ENCODE measurements at regions not wholly inside any gene's neighbourhood (a gene's known extent, or its start where the extent isn't known, plus 50 kb on each side); places are given as distances from the start of the nearest gene placed in this dataset.

DNA sequence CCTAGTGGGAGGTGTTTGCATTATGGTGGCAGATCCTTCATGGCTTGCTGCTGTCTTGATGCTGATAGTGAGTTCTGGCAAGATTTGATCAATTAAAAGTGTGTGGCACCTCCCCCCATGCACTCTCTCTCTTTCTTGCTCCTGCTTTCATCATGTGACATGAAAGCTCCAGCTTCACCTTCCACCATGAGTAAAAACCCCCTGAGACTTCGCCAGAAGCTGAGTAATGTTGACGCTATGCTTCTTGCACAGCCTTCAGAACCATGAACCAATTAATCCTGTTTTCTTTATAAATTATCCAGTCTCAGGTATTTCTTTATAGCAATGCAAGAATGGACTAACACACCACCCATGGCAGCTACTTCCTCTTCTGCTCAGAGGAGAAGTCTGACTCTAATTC, 2181.4 kb upstream of the PIK3C3 start:
- Histone ChIP-seq H3K27me3 (replicated peaks in 1 of 7) (no peaks in the 10 kb centered on the region), H3K9me3 (no peaks in the 10 kb centered on the region), H3K36me3 (no peaks in the 10 kb centered on the region), H3K4me3 (no peak overlapping the region), H3K27ac (no peak overlapping the region), H3K4me1 (no peaks in the 10 kb centered on the region)
- intact Hi-C loops (cut with DNase I; ENCODE audit: low total_unique reads), result no loop called here
- TF ChIP-seq, protein P1, sequence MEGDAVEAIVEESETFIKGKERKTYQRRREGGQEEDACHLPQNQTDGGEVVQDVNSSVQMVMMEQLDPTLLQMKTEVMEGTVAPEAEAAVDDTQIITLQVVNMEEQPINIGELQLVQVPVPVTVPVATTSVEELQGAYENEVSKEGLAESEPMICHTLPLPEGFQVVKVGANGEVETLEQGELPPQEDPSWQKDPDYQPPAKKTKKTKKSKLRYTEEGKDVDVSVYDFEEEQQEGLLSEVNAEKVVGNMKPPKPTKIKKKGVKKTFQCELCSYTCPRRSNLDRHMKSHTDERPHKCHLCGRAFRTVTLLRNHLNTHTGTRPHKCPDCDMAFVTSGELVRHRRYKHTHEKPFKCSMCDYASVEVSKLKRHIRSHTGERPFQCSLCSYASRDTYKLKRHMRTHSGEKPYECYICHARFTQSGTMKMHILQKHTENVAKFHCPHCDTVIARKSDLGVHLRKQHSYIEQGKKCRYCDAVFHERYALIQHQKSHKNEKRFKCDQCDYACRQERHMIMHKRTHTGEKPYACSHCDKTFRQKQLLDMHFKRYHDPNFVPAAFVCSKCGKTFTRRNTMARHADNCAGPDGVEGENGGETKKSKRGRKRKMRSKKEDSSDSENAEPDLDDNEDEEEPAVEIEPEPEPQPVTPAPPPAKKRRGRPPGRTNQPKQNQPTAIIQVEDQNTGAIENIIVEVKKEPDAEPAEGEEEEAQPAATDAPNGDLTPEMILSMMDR (IDR thresholded peaks at IDR 0.05 in 8 of 11, conservative IDR thresholded peaks at IDR 0.05 in 3 of 11), result no peak
- TF ChIP-seq POLR2A (IDR thresholded peaks at IDR 0.05), result no peak
- TF ChIP-seq POLR2AphosphoS5 (IDR thresholded peaks at IDR 0.05), result no peak
- DNase-seq, result no peak
- 90 to 98% (median 98%) methylated on average over 2 of the region's 2 CpGs for WGBS, 5 donors

DNA sequence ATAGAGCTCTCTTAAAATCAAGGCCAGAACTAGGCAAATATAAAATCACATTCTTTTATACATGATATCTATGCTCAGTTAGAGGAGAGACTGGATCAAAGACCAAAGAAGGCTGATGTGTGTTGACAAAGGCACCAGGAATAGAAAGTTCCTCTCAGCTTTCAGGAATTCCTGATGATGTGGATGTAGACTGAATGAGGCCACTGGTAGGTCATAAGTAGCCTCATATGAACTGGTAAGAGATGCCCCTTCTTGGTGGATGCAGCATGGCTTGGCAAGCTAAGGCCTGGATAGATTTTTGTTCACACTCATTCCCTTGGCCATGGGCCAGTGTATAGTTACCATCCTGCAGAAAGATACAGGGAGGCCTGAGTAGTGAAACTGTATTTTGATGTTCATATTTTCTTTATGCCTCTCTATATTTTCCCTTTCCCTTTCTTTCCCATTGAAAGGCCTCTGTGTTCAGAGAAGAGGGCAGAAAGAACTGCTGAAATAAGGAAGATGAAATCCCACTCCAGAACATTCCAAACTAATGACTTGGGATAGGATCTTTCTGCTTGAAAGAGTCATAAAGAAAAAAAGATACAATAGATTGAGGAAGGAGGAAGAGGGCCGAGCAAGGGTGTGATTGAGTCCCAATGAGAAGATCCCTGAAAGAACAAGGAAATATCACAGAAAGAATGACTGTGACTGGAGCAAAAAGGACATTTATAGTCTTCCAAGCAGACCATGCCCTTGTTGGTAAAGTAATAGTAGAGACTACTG, 2182.7 kb upstream of the PIK3C3 start:
- Histone ChIP-seq H3K27ac (no peak overlapping the region), H3K27me3 (replicated peaks in 1 of 7) (no peaks in the 10 kb centered on the region), H3K4me3 (no peak overlapping the region), H3K9me3 (no peaks in the 10 kb centered on the region), H3K36me3 (no peaks in the 10 kb centered on the region), H3K4me1 (no peaks in the 10 kb centered on the region)
- 83 to 90% (median 85%) methylated on average over 1 of the region's 1 CpG for WGBS, 5 donors
- intact Hi-C loops (cut with DNase I; ENCODE audit: low total_unique reads), result no loop called here
- DNase-seq, result no peak
- TF ChIP-seq POLR2A (IDR thresholded peaks at IDR 0.05) (no peak), POLR2AphosphoS5 (IDR thresholded peaks at IDR 0.05) (no peak)
- TF ChIP-seq, protein P1 (IDR thresholded peaks at IDR 0.05 in 8 of 11, conservative IDR thresholded peaks at IDR 0.05 in 3 of 11), result no peak

DNA sequence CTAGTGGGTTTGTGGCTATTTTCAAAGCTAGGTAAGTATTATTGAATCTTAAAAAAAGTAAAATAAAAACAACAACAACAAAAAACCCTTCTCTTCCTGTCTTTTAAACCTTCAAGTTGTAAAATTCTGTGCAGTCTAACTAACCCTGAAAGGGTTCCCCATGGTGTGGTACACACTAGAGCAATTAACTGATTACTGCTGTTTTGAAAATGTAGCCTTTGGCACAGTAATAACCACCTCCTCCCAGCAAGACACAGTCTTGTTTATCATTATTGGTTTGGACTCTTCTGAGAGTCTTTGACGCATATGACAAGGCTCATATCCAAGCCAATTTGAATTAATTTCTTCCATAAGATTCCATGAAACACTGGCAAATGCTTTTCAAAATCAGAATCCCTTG, 2184.6 kb upstream of the PIK3C3 start:
- H3K27ac ChIP-seq, result no peak overlapping the region
- TF ChIP-seq POLR2A (IDR thresholded peaks at IDR 0.05) (no peak), POLR2AphosphoS5 (IDR thresholded peaks at IDR 0.05) (no peak)
- TF ChIP-seq, protein P1 (IDR thresholded peaks at IDR 0.05 in 8 of 11, conservative IDR thresholded peaks at IDR 0.05 in 3 of 11), result no peak
- no peaks in the 10 kb centered on the region for H3K36me3 ChIP-seq
- DNase-seq, result no peak
- H3K9me3 ChIP-seq, result no peaks in the 10 kb centered on the region
- intact Hi-C loops (cut with DNase I; ENCODE audit: low total_unique reads), result no loop called here
- H3K4me3 ChIP-seq, result no peak overlapping the region
- no peaks in the 10 kb centered on the region for H3K4me1 ChIP-seq
- WGBS, 5 donors, result 89 to 100% (median 97%) methylated on average over 1 of the region's 1 CpG
- H3K27me3 ChIP-seq (replicated peaks in 1 of 7), result no peaks in the 10 kb centered on the region

DNA sequence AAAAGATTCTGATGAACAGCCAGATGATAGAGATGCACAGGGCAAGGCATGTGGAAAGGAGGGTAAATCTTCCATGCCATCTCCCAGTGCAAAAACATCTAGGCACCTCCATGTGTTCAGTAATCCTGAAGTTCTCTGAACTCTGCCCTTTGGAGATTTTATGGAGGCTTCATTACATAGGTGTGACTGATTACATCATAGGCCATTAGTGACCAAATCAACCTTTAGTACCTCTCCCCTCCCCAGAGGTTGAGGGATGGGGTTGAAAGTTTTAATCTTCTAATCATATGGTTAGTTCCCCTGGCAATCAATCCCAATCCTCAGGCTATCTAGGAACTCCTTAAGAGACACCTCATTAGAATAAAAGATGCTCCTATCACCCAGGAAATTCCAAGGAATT, 2190.2 kb upstream of the PIK3C3 start:
- H3K9me3 ChIP-seq, result no peaks in the 10 kb centered on the region
- no peak for TF ChIP-seq POLR2AphosphoS5 (IDR thresholded peaks at IDR 0.05)
- TF ChIP-seq POLR2A (IDR thresholded peaks at IDR 0.05), result no peak
- TF ChIP-seq, protein P1 (IDR thresholded peaks at IDR 0.05 in 8 of 11, conservative IDR thresholded peaks at IDR 0.05 in 3 of 11), result no peak
- no peaks in the 10 kb centered on the region for H3K4me1 ChIP-seq
- no peak overlapping the region for H3K4me3 ChIP-seq
- H3K36me3 ChIP-seq, result no peaks in the 10 kb centered on the region
- intact Hi-C loops (cut with DNase I; ENCODE audit: low total_unique reads), result no loop called here
- H3K27me3 ChIP-seq (replicated peaks in 1 of 7), result no peaks in the 10 kb centered on the region
- no peak overlapping the region for H3K27ac ChIP-seq
- no peak for DNase-seq
